Right atrium auricular region (tissue), 2 donors: ENCODE measurements at regions not wholly inside any gene's neighbourhood (a gene's known extent, or its start where the extent isn't known, plus 50 kb on each side); places are given as distances from the start of the nearest gene placed in this dataset.

ENCODE experiments used
- DNase-seq: peaks from one replicate; pipeline ENCODE4 v3.0.0-alpha.2; 2019; ENCODE audit warnings: low spot score
- H3K27ac ChIP-seq, 2 donors: fragments of 200-600 bp; sonication (generic); 1 replicate in 1 of 2; 2 replicates in 1 of 2; pipeline ENCODE4 v1.5.1; 2016 to 2019
- H3K27me3 ChIP-seq, 2 donors: fragments of 200-600 bp; sonication (generic); one replicate each; pipeline versions ENCODE4 v1.5.1 to v1.6.0; 2017 to 2019
- H3K36me3 ChIP-seq: fragments of 200-600 bp; sonication (generic); one replicate; pipeline ENCODE4 v1.5.1; 2016
- H3K4me1 ChIP-seq, 2 donors: fragments of 200-600 bp; sonication (generic); one replicate each; pipeline versions ENCODE4 v1.5.1 to v1.6.0; 2017 to 2019
- H3K4me3 ChIP-seq, 2 donors: fragments of 200-600 bp; sonication (generic); 1 replicate in 1 of 2; 2 replicates in 1 of 2; pipeline ENCODE4 v1.5.1; 2017 to 2019; ENCODE audit warnings: mild to moderate bottlenecking in 1 of 2, moderate library complexity in 1 of 2
- H3K9me3 ChIP-seq, 2 donors: fragments of 200-600 bp; sonication (generic); one replicate each; pipeline ENCODE4 v1.5.1; 2019
- CTCF ChIP-seq, 2 donors: fragments of 200-600 bp; sonication (generic); IDR thresholded peaks; one replicate each; pipeline ENCODE4 v1.5.1; 2019; ENCODE audit warnings: antibody characterized with exemption in 2 of 2

GRCh38 chr4:186918466-186918865 is 194.8 kb upstream of the FAT1 start:
- no peak for DNase-seq
- no peak overlapping the region for H3K4me3 ChIP-seq
- no peaks in the 10 kb centered on the region for H3K4me1 ChIP-seq
- TF ChIP-seq CTCF (IDR thresholded peaks at IDR 0.05): no peak
- H3K36me3 ChIP-seq: no peaks in the 10 kb centered on the region
- H3K9me3 ChIP-seq: no peaks in the 10 kb centered on the region
- H3K27ac ChIP-seq: no peak overlapping the region
- H3K27me3 ChIP-seq: no peaks in the 10 kb centered on the region

GRCh38 chr4:186919340-186919739 is 195.7 kb upstream of the FAT1 start:
- H3K9me3 ChIP-seq: no peaks in the 10 kb centered on the region
- H3K4me1 ChIP-seq: no peaks in the 10 kb centered on the region
- no peak for TF ChIP-seq CTCF (IDR thresholded peaks at IDR 0.05)
- no peak overlapping the region for H3K27ac ChIP-seq
- DNase-seq: no peak
- H3K4me3 ChIP-seq: no peak overlapping the region
- H3K27me3 ChIP-seq: no peaks in the 10 kb centered on the region
- no peaks in the 10 kb centered on the region for H3K36me3 ChIP-seq

GRCh38 chr4:186920483-186920882 is 196.8 kb upstream of the FAT1 start:
- Histone ChIP-seq H3K27ac (no peak overlapping the region), H3K4me3 (no peak overlapping the region), H3K9me3 (no peaks in the 10 kb centered on the region), H3K36me3 (no peaks in the 10 kb centered on the region), H3K27me3 (no peaks in the 10 kb centered on the region), H3K4me1 (no peaks in the 10 kb centered on the region)
- DNase-seq: no peak
- no peak for TF ChIP-seq CTCF (IDR thresholded peaks at IDR 0.05)

GRCh38 chr4:186920992-186921391 is 197.3 kb upstream of the FAT1 start:
- no peaks in the 10 kb centered on the region for H3K36me3 ChIP-seq
- TF ChIP-seq CTCF (IDR thresholded peaks at IDR 0.05): no peak
- no peak overlapping the region for H3K4me3 ChIP-seq
- no peaks in the 10 kb centered on the region for H3K9me3 ChIP-seq
- H3K27ac ChIP-seq: no peak overlapping the region
- H3K27me3 ChIP-seq: no peaks in the 10 kb centered on the region
- no peak for DNase-seq
- H3K4me1 ChIP-seq: no peaks in the 10 kb centered on the region

- TF ChIP-seq CTCF (IDR thresholded peaks at IDR 0.05): no peak
- H3K9me3 ChIP-seq: no peaks in the 10 kb centered on the region
- H3K27ac ChIP-seq: no peak overlapping the region
- DNase-seq: no peak
- no peak overlapping the region for H3K4me3 ChIP-seq
- H3K27me3 ChIP-seq: no peaks in the 10 kb centered on the region
- H3K4me1 ChIP-seq: no peaks in the 10 kb centered on the region
- H3K36me3 ChIP-seq: no peaks in the 10 kb centered on the region
Observed at GRCh38 chr4:186924723-186925122, 201.1 kb upstream of the FAT1 start.

GRCh38 chr4:186927624-186928023 is 204.0 kb upstream of the FAT1 start:
- TF ChIP-seq CTCF (IDR thresholded peaks at IDR 0.05): no peak
- Histone ChIP-seq H3K9me3 (no peaks in the 10 kb centered on the region), H3K27ac (no peak overlapping the region), H3K4me3 (no peak overlapping the region), H3K36me3 (no peaks in the 10 kb centered on the region), H3K27me3 (no peaks in the 10 kb centered on the region), H3K4me1 (no peaks in the 10 kb centered on the region)
- DNase-seq: no peak
